Right lobe of liver (tissue), 6 donors: ENCODE measurements at regions not wholly inside any gene's neighbourhood (a gene's known extent, or its start where the extent isn't known, plus 50 kb on each side); places are given as distances from the start of the nearest gene placed in this dataset.

Experiments used
- ATAC-seq, 4 donors: fragments of 200-7000 bp; cut with Tn5 transposase; one replicate each; pipeline ENCODE4 v1.9.1; 2020; ENCODE audit warnings: mild to moderate bottlenecking in 4 of 4, moderate library complexity in 4 of 4
- DNase-seq, 3 donors: peaks; one replicate each; pipeline ENCODE4 v3.0.0-alpha.2; 2020
- H3K27ac ChIP-seq, 3 donors: fragments of 200-600 bp; one replicate each; pipeline ENCODE4 v1.8.0; 2022
- H3K27me3 ChIP-seq, 2 donors: fragments of 200-600 bp; one replicate each; pipeline ENCODE4 v1.8.0; 2022
- H3K36me3 ChIP-seq, 4 donors: fragments of 200-600 bp; sonication (generic) in 1 of 4; one replicate each; pipeline versions ENCODE4 v1.5.1 to v1.8.0; 2017 to 2022; ENCODE audit warnings: control low read depth in 1 of 4
- H3K4me1 ChIP-seq, 4 donors: fragments of 200-600 bp; sonication (generic) in 1 of 4; one replicate each; pipeline versions ENCODE4 v1.5.1 to v1.8.0; 2017 to 2022; ENCODE audit warnings: control low read depth in 1 of 4
- H3K4me3 ChIP-seq, 3 donors: fragments of 200-600 bp; one replicate each; pipeline ENCODE4 v1.8.0; 2022
- H3K9me3 ChIP-seq, 4 donors: fragments of 200-600 bp; sonication (generic) in 1 of 4; one replicate each; pipeline versions ENCODE4 v1.5.1 to v1.8.0; 2017 to 2022; ENCODE audit warnings: control low read depth in 1 of 4
- CTCF ChIP-seq, 4 donors: fragments of 200-600 bp in 3 of 4; fragments of 450-650 bp in 1 of 4; IDR thresholded peaks; one replicate each; pipeline versions ENCODE4 v1.5.1 to v1.8.0; 2016 to 2022; ENCODE audit warnings: antibody characterized with exemption in 4 of 4, mild to moderate bottlenecking in 2 of 4
- POLR2A ChIP-seq: fragments of 450-650 bp; IDR thresholded peaks from one replicate; pipeline ENCODE4 v1.6.1; 2017; ENCODE audit warnings: antibody characterized with exemption, mild to moderate bottlenecking
- WGBS: methylation state at CpG from one replicate; pipeline ENCODE4 v1.1.6; 2018; ENCODE audit warnings: low coverage, low lambda C conversion rate; ENCODE audit not compliant: insufficient coverage; ENCODE audit errors: missing lambda C conversion rate; 5-methylcytosine and 5-hydroxymethylcytosine counted together
- intact Hi-C, 2 donors: fragments of 100-400 bp; cut with DNase I; formaldehyde crosslinking; loops; one replicate each; pipeline versions ENCODE4 v1.11.2 to v1.14.1; 2022
- donor health status: DM: no; HTN: yes; CAD: no.
- donor health status: DM: no; HTN: no; CAD: no.
- donor health status: DM: no; HTN: no; CAD: no.
- donor health status: DM: no; HTN: yes; CAD: no.
- donor health status: DM: no; HTN: yes; CAD: no.

- Histone ChIP-seq H3K36me3 (no peaks in the 10 kb centered on the region), H3K4me1 (peaks cover 0 to 20% (median 6%) of the 10 kb centered on the region in 4 donors), H3K27me3 (no peaks in the 10 kb centered on the region), H3K27ac (no peak overlapping the region), H3K9me3 (no peaks in the 10 kb centered on the region), H3K4me3 (no peak overlapping the region)
- TF ChIP-seq POLR2A (no peak), CTCF (IDR thresholded peaks at IDR 0.05) (no peak)
- intact Hi-C loops, result no loop called here
- ATAC-seq (peak in 1 of 4 donors; percentile 70), DNase-seq (peak in 1 of 3 donors; percentile 72)
- WGBS, result 69% methylated on average over 8 of the region's 11 CpGs
Measured at GRCh38 chr10:110410329-110411046, 87.2 kb upstream of the DUSP5 start.

- Histone ChIP-seq H3K4me3 (no peak overlapping the region), H3K4me1 (peaks cover 0 to 20% (median 6%) of the 10 kb centered on the region in 4 donors), H3K9me3 (no peaks in the 10 kb centered on the region), H3K27ac (no peak overlapping the region), H3K27me3 (no peaks in the 10 kb centered on the region), H3K36me3 (no peaks in the 10 kb centered on the region)
- DNase-seq (no peak), ATAC-seq (no peak)
- TF ChIP-seq POLR2A (no peak), CTCF (IDR thresholded peaks at IDR 0.05) (no peak)
- intact Hi-C loops, result no loop called here
- 79% methylated on average over 2 of the region's 9 CpGs for WGBS
Measured at GRCh38 chr10:110411047-110411410, 86.7 kb upstream of the DUSP5 start.

GRCh38 chr10:110413049-110413783, 84.5 kb upstream of the DUSP5 start:
- DNase-seq (no peak), ATAC-seq (peak in 1 of 4 donors; percentile 29)
- H3K36me3 ChIP-seq, result no peaks in the 10 kb centered on the region
- WGBS, result 100% methylated on average over 1 of the region's 2 CpGs
- TF ChIP-seq CTCF (IDR thresholded peaks at IDR 0.05) (no peak), POLR2A (no peak)
- H3K27me3 ChIP-seq, result no peaks in the 10 kb centered on the region
- intact Hi-C loops, result no loop called here
- no peaks in the 10 kb centered on the region for H3K9me3 ChIP-seq
- H3K27ac ChIP-seq, result peak overlapping the region in 2 of 3 donors; percentile 24 to 73
- no peak overlapping the region for H3K4me3 ChIP-seq
- H3K4me1 ChIP-seq, result peaks cover 0 to 20% (median 6%) of the 10 kb centered on the region in 4 donors

- Histone ChIP-seq H3K4me1 (peaks cover 0 to 21% (median 6%) of the 10 kb centered on the region in 4 donors), H3K9me3 (no peaks in the 10 kb centered on the region), H3K27ac (no peak overlapping the region), H3K36me3 (no peaks in the 10 kb centered on the region), H3K4me3 (no peak overlapping the region), H3K27me3 (no peaks in the 10 kb centered on the region)
- intact Hi-C loops, result no loop called here
- no peak for ATAC-seq
- WGBS, result 84% methylated on average over 8 of the region's 11 CpGs
- no peak for DNase-seq
- TF ChIP-seq POLR2A, result no peak
- no peak for TF ChIP-seq CTCF (IDR thresholded peaks at IDR 0.05)
Measured at GRCh38 chr10:110413903-110414547, 83.7 kb upstream of the DUSP5 start.
